ENCODE measurements at regions not wholly inside any gene's neighbourhood (a gene's known extent, or its start where the extent isn't known, plus 50 kb on each side); places are given as distances from the start of the nearest gene placed in this dataset.

GRCh38 chr2:63780518-63781155 is 61.1 kb upstream of the UGP2 start:
- TF ChIP-seq EZH2phosphoT487 (IDR thresholded peaks at IDR 0.05; ENCODE audit: low read depth, severe bottlenecking, unreplicated experiment) = no peak
- no peak for TF ChIP-seq CTCF (IDR thresholded peaks at IDR 0.05; ENCODE audit: poor library complexity)

Measured in hepatocyte (in vitro differentiated cells).